HFF-Myc (cell line): ENCODE measurements at regions not wholly inside any gene's neighbourhood (a gene's known extent, or its start where the extent isn't known, plus 50 kb on each side); places are given as distances from the start of the nearest gene placed in this dataset.

Source experiments
- DNase-seq: peaks from one replicate; pipeline ENCODE4 v3.0.0-alpha.2; 2011; ENCODE audit warnings: low read depth; ENCODE audit errors: extremely low read depth
- H3K4me3 ChIP-seq: replicated peaks from 2 replicates; pipeline ENCODE4 v1.5.1; 2011; ENCODE audit warnings: low read depth, mild to moderate bottlenecking, control low read depth, low read length
- TF ChIP-seq, protein P1 (sequence below): IDR thresholded peaks from 2 replicates; pipeline ENCODE4 v1.5.1; 2012; ENCODE audit warnings: mild to moderate bottlenecking, low read depth, low read length, control low read depth; ENCODE audit errors: missing control alignments

GRCh38 chr14:54285030-54285429 is 111.8 kb upstream of the CDKN3 start:
- TF ChIP-seq, protein P1, sequence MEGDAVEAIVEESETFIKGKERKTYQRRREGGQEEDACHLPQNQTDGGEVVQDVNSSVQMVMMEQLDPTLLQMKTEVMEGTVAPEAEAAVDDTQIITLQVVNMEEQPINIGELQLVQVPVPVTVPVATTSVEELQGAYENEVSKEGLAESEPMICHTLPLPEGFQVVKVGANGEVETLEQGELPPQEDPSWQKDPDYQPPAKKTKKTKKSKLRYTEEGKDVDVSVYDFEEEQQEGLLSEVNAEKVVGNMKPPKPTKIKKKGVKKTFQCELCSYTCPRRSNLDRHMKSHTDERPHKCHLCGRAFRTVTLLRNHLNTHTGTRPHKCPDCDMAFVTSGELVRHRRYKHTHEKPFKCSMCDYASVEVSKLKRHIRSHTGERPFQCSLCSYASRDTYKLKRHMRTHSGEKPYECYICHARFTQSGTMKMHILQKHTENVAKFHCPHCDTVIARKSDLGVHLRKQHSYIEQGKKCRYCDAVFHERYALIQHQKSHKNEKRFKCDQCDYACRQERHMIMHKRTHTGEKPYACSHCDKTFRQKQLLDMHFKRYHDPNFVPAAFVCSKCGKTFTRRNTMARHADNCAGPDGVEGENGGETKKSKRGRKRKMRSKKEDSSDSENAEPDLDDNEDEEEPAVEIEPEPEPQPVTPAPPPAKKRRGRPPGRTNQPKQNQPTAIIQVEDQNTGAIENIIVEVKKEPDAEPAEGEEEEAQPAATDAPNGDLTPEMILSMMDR = no peak
- H3K4me3 ChIP-seq = no peak overlapping the region
- no peak for DNase-seq

- TF ChIP-seq, protein P1 = no peak
- DNase-seq = no peak
Observed at GRCh38 chr14:54291491-54292191, 105.2 kb upstream of the CDKN3 start.

DNA sequence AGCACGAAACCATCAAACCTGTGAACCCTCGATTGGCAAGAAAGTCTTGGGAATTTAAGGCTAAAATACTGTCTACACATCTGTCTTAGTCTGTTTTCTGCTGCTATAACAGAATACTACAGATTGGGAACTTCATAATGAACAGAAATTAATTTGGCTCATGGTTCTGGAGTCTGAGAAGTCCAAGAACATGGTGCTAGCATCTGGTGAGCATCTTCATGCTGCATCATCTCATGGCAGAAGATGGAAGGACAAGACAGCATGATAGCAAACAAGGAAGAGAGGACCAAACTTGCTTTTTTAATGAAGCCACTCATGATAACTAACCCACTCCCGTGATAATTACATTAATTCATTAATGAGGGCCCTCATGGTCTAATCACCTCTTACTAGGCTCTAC is 102.0 kb upstream of the CDKN3 start:
- no peak for DNase-seq
- TF ChIP-seq, protein P1 = no peak
- H3K4me3 ChIP-seq = no peak overlapping the region

More at GRCh38 chr14:54291491-54292191, 105.2 kb upstream of the CDKN3 start:
- H3K4me3 ChIP-seq = no peak overlapping the region

DNA sequence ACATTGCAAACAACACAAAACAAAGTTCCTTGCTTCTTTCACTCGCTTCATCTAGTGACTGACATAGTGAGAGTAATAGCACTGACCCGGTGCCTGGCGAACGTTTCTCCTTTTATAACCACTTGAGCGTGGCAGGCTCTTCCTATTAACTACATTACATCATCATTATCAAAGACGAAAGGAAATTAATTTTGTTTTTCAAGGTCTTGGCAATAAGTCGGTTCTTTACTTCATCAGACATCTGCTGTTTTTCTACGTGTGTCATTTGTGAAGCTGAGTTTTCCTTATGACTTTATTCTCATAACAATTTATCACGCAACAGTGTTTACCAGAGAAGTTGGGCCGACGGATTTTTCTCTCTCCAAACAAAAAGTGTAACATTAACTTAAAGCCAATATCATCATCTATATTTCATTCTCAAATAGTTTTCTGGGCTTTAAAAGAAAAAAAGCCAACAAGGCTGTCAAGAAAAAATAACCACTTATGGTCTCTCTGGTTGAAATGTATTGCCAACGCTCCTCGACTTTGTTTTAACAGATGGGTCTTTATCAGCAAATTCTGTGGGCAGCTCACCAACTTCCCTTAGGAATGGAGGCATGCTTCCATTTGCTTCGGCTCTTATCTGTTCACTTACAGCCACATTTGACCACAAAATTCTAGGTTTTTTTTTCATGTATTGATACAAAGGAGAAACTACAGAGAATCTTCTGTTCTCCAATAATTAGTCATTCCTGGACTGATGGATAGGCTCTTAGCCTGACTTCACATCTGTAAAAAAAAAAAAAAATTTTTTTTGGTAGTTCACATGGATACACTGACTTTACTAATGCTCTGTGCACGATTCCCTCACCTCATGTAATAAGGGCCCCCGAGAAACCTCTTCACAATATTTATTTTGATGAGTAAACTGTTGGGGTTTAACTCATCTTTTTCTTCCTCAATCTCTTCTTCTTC is 97.1 kb upstream of the CDKN3 start:
- TF ChIP-seq, protein P1 = no peak
- DNase-seq = no peak
- H3K4me3 ChIP-seq = no peak overlapping the region

- TF ChIP-seq, protein P1 = no peak
- DNase-seq = no peak
- no peak overlapping the region for H3K4me3 ChIP-seq
Observed at GRCh38 chr14:54300881-54301280, 95.9 kb upstream of the CDKN3 start.

- TF ChIP-seq, protein P1 = no peak
- no peak for DNase-seq
- no peak overlapping the region for H3K4me3 ChIP-seq
Observed at GRCh38 chr14:54301359-54301758, 95.4 kb upstream of the CDKN3 start.
